ENCODE measurements at regions not wholly inside any gene's neighbourhood (a gene's known extent, or its start where the extent isn't known, plus 50 kb on each side); places are given as distances from the start of the nearest gene placed in this dataset.

GRCh38 chr14:53510281-53510912, 357.3 kb upstream of the DDHD1 start:
- DNase-seq = no peak

- no peak for DNase-seq
These were observed 356.4 kb upstream of the DDHD1 start for GRCh38 chr14:53509276-53510244.

- no peak for DNase-seq
These were observed 348.5 kb upstream of the DDHD1 start for GRCh38 chr14:53501361-53502211.

GRCh38 chr14:53500191-53500590, 347.1 kb upstream of the DDHD1 start:
- no peak for DNase-seq

GRCh38 chr14:53496668-53497067, 343.5 kb upstream of the DDHD1 start:
- no peak for DNase-seq

GRCh38 chr14:53495846-53496343, 342.8 kb upstream of the DDHD1 start:
- no peak for DNase-seq

GRCh38 chr14:53494587-53494986, 341.5 kb upstream of the DDHD1 start:
- no peak for DNase-seq

GRCh38 chr14:53493860-53494259, 340.7 kb upstream of the DDHD1 start:
- no peak for DNase-seq

GRCh38 chr14:53493320-53493719, 340.2 kb upstream of the DDHD1 start:
- DNase-seq = no peak

- DNase-seq = no peak
These were observed 338.8 kb upstream of the DDHD1 start for GRCh38 chr14:53491884-53492277.

- no peak for DNase-seq
These were observed 338.2 kb upstream of the DDHD1 start for GRCh38 chr14:53491256-53491883.

- no peak for DNase-seq
These were observed 325.1 kb upstream of the DDHD1 start for GRCh38 chr14:53478174-53478573.

- no peak for DNase-seq
These were observed 320.4 kb upstream of the DDHD1 start for GRCh38 chr14:53473480-53473879.

- DNase-seq = no peak
These were observed 319.2 kb upstream of the DDHD1 start for GRCh38 chr14:53472306-53472705.

- no peak for DNase-seq
These were observed 317.4 kb upstream of the DDHD1 start for GRCh38 chr14:53470351-53471043.

GRCh38 chr14:53468876-53469275, 315.8 kb upstream of the DDHD1 start:
- DNase-seq = no peak

- no peak for DNase-seq
These were observed 311.3 kb upstream of the DDHD1 start for GRCh38 chr14:53464376-53464775.

GRCh38 chr14:53462931-53463778, 310.0 kb upstream of the DDHD1 start:
- DNase-seq = no peak

GRCh38 chr14:53461858-53462257, 308.7 kb upstream of the DDHD1 start:
- DNase-seq = no peak

GRCh38 chr14:53460544-53460943, 307.4 kb upstream of the DDHD1 start:
- DNase-seq = no peak

- no peak for DNase-seq
These were observed 305.3 kb upstream of the DDHD1 start for GRCh38 chr14:53458368-53458814.
